Panc1 (cell line): ENCODE measurements at regions not wholly inside any gene's neighbourhood (a gene's known extent, or its start where the extent isn't known, plus 50 kb on each side); places are given as distances from the start of the nearest gene placed in this dataset.

Experiments
- ATAC-seq: fragments of 200-7000 bp; cut with Tn5 transposase; 2 replicates; pipeline ENCODE4 v1.9.1; 2020; ENCODE audit warnings: mild to moderate bottlenecking, moderate library complexity
- BruUV-seq: library from RNA; stranded (reverse); fragments of 400-500 nt; replicated peaks from 2 replicates; lab custom pipeline; 2021; lab: Mats Ljungman, UMichigan
- CTCF ChIA-PET: fragments of 300-600 bp; sonication (Branson Sonifier 250); formaldehyde crosslinking; loops from one replicate; lab custom pipeline; 2022; ENCODE audit warnings: antibody characterized with exemption; lab: Charles Lee
- POLR2A ChIA-PET: fragments of 300-600 bp; sonication (Branson Sonifier 250); formaldehyde crosslinking; loops from one replicate; lab custom pipeline; 2022; ENCODE audit warnings: antibody characterized with exemption; lab: Charles Lee
- DNase-seq: peaks from one replicate; pipeline ENCODE4 v3.0.0-alpha.2; 2010; ENCODE audit warnings: low read depth, low spot score
- H3K27ac ChIP-seq: 2 replicates; pipeline ENCODE4 v1.5.1; 2011; ENCODE audit warnings: mild to moderate bottlenecking, low read length, inconsistent platforms
- H3K27me3 ChIP-seq: fragments of 200-500 bp; sonication (Bioruptor generic); 2 replicates; pipeline ENCODE4 v1.6.0; 2014; ENCODE audit warnings: low read length, inconsistent platforms; ENCODE audit not compliant: control insufficient read depth, insufficient read depth
- H3K36me3 ChIP-seq: fragments of 200-500 bp; sonication (Bioruptor generic); 2 replicates; pipeline ENCODE4 v1.5.1; 2014; ENCODE audit warnings: inconsistent platforms, mild to moderate bottlenecking, low read length, moderate library complexity; ENCODE audit not compliant: control insufficient read depth, insufficient read depth
- H3K4me1 ChIP-seq: 2 replicates; pipeline ENCODE4 v1.5.1; 2011; ENCODE audit warnings: inconsistent platforms, mild to moderate bottlenecking, low read length, moderate library complexity; ENCODE audit not compliant: control insufficient read depth, insufficient read depth
- H3K4me3 ChIP-seq, 2 experiments: 2 replicates each; pipeline ENCODE4 v1.5.1; 2011 to 2012; ENCODE audit warnings: low read depth in 2 of 2, low read length in 2 of 2, mild to moderate bottlenecking in 2 of 2, inconsistent platforms in 1 of 2, moderate library complexity in 1 of 2
- H3K9me3 ChIP-seq: fragments of 200-500 bp; sonication (Bioruptor generic); 2 replicates; pipeline ENCODE4 v1.5.1; 2014; ENCODE audit warnings: low read depth, mild to moderate bottlenecking, inconsistent platforms, low read length, moderate library complexity; ENCODE audit not compliant: control insufficient read depth, insufficient read depth
- POLR2AphosphoS5 ChIP-seq: IDR thresholded peaks from 2 replicates; pipeline ENCODE4 v1.6.1; 2012; ENCODE audit warnings: mild to moderate bottlenecking, low read depth, low read length, moderate library complexity
- SIN3A ChIP-seq: IDR thresholded peaks from 2 replicates; pipeline ENCODE4 v1.6.1; 2012; ENCODE audit warnings: low read depth, mild to moderate bottlenecking, low read length, moderate library complexity, borderline replicate concordance; ENCODE audit not compliant: insufficient read depth
- TCF7L2 ChIP-seq: IDR thresholded peaks from 2 replicates; pipeline ENCODE4 v1.6.1; 2011; ENCODE audit warnings: mild to moderate bottlenecking, low read depth, low read length, inconsistent platforms
- in situ Hi-C: cut with HindIII; loops from 2 replicates; pipeline ENCODE4 v1.10.0; 2016; ENCODE audit warnings: low sequenced_read_pairs, low pct_unique_long_range_greater_than_20kb
- intact Hi-C: fragments of 100-400 bp; cut with micrococcal nuclease; formaldehyde crosslinking; loops from one replicate; pipeline ENCODE4 v1.10.0; 2022; ENCODE audit not compliant: unreplicated experiment
- TF ChIP-seq, protein P1 (sequence below): fragments of 450-650 bp; IDR thresholded peaks from 2 replicates; pipeline ENCODE4 v1.5.1; 2017; ENCODE audit warnings: mild to moderate bottlenecking
- TF ChIP-seq, protein P2 (sequence below), 2 experiments: IDR thresholded peaks; 2 replicates each; pipeline ENCODE4 v1.6.1; 2011 to 2012; ENCODE audit warnings: low read depth in 2 of 2, control low read depth in 1 of 2, low read length in 1 of 2, mild to moderate bottlenecking in 1 of 2, moderate library complexity in 1 of 2; ENCODE audit not compliant: insufficient read depth in 1 of 2

- Histone ChIP-seq H3K36me3 (no peaks in the 10 kb centered on the region), H3K9me3 (no peaks in the 10 kb centered on the region), H3K4me1 (no peaks in the 10 kb centered on the region), H3K27me3 (no peaks in the 10 kb centered on the region), H3K27ac (no peak overlapping the region), H3K4me3 (no peak overlapping the region)
- TF ChIP-seq POLR2AphosphoS5 (no peak), TCF7L2 (no peak), SIN3A (no peak)
- TF ChIP-seq, protein P1, sequence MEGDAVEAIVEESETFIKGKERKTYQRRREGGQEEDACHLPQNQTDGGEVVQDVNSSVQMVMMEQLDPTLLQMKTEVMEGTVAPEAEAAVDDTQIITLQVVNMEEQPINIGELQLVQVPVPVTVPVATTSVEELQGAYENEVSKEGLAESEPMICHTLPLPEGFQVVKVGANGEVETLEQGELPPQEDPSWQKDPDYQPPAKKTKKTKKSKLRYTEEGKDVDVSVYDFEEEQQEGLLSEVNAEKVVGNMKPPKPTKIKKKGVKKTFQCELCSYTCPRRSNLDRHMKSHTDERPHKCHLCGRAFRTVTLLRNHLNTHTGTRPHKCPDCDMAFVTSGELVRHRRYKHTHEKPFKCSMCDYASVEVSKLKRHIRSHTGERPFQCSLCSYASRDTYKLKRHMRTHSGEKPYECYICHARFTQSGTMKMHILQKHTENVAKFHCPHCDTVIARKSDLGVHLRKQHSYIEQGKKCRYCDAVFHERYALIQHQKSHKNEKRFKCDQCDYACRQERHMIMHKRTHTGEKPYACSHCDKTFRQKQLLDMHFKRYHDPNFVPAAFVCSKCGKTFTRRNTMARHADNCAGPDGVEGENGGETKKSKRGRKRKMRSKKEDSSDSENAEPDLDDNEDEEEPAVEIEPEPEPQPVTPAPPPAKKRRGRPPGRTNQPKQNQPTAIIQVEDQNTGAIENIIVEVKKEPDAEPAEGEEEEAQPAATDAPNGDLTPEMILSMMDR: no peak
- in situ Hi-C loops: no loop called here
- ChIA-PET POLR2A (no interaction called here), CTCF (interaction anchor here (0.7 kb wide), 1 partner anchor 86 kb away, joined by 4 read pairs; no protein-coding TSS in a partner anchor)
- no peak for DNase-seq
- intact Hi-C loops: no loop called here
- ATAC-seq: no peak
- no TSS peak for BruUV-seq
Observed at GRCh38 chr18:26708806-26709716, 156.4 kb downstream of the AQP4 start.

GRCh38 chr18:26706911-26707351, 158.6 kb downstream of the AQP4 start:
- Histone ChIP-seq H3K4me1 (no peaks in the 10 kb centered on the region), H3K36me3 (no peaks in the 10 kb centered on the region), H3K9me3 (no peaks in the 10 kb centered on the region), H3K27ac (no peak overlapping the region), H3K4me3 (no peak overlapping the region), H3K27me3 (no peaks in the 10 kb centered on the region)
- no TSS peak for BruUV-seq
- ATAC-seq (no peak), DNase-seq (no peak)
- ChIA-PET POLR2A (no interaction called here), CTCF (no interaction called here)
- intact Hi-C loops (no loop called here), in situ Hi-C loops (no loop called here)
- no peak for TF ChIP-seq POLR2AphosphoS5
- TF ChIP-seq TCF7L2: no peak
- TF ChIP-seq, protein P1: no peak

- TF ChIP-seq, protein P2, sequence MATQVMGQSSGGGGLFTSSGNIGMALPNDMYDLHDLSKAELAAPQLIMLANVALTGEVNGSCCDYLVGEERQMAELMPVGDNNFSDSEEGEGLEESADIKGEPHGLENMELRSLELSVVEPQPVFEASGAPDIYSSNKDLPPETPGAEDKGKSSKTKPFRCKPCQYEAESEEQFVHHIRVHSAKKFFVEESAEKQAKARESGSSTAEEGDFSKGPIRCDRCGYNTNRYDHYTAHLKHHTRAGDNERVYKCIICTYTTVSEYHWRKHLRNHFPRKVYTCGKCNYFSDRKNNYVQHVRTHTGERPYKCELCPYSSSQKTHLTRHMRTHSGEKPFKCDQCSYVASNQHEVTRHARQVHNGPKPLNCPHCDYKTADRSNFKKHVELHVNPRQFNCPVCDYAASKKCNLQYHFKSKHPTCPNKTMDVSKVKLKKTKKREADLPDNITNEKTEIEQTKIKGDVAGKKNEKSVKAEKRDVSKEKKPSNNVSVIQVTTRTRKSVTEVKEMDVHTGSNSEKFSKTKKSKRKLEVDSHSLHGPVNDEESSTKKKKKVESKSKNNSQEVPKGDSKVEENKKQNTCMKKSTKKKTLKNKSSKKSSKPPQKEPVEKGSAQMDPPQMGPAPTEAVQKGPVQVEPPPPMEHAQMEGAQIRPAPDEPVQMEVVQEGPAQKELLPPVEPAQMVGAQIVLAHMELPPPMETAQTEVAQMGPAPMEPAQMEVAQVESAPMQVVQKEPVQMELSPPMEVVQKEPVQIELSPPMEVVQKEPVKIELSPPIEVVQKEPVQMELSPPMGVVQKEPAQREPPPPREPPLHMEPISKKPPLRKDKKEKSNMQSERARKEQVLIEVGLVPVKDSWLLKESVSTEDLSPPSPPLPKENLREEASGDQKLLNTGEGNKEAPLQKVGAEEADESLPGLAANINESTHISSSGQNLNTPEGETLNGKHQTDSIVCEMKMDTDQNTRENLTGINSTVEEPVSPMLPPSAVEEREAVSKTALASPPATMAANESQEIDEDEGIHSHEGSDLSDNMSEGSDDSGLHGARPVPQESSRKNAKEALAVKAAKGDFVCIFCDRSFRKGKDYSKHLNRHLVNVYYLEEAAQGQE (IDR thresholded peaks at IDR 0.05; ENCODE audit: insufficient read depth in 1 of 2, low read depth in 2 of 2, low read length in 1 of 2): no peak
- TF ChIP-seq POLR2AphosphoS5 (no peak), TCF7L2 (no peak), SIN3A (no peak)
- TF ChIP-seq, protein P1: no peak
- POLR2A ChIA-PET: no interaction called here
- CTCF ChIA-PET: no interaction called here
- in situ Hi-C loops: no loop called here
- 0 out of 2 replicates have a peak, but pooled peaks cover 1% of the 10 kb centered on the region for H3K27me3 ChIP-seq
- H3K4me1 ChIP-seq: no peaks in the 10 kb centered on the region
- no peaks in the 10 kb centered on the region for H3K9me3 ChIP-seq
- BruUV-seq: no TSS peak
- H3K27ac ChIP-seq: no peak overlapping the region
- DNase-seq: no peak
- H3K4me3 ChIP-seq: no peak overlapping the region
- no peaks in the 10 kb centered on the region for H3K36me3 ChIP-seq
- no peak for ATAC-seq
- intact Hi-C loops: no loop called here
Observed at GRCh38 chr18:26705757-26706156, 157.4 kb upstream of the KCTD1 start.
